ENCODE measurements at regions not wholly inside any gene's neighbourhood (a gene's known extent, or its start where the extent isn't known, plus 50 kb on each side); places are given as distances from the start of the nearest gene placed in this dataset.

GRCh38 chr6:156174031-156174890 lies 602.9 kb upstream of the ARID1B start:
- DNase-seq: no peak

- DNase-seq: no peak
These were observed 607.8 kb upstream of the ARID1B start for GRCh38 chr6:156169371-156169770.

- DNase-seq: no peak
These were observed 609.5 kb upstream of the ARID1B start for GRCh38 chr6:156167625-156168071.

GRCh38 chr6:156167016-156167624 lies 610.1 kb upstream of the ARID1B start:
- DNase-seq: peak; percentile 14

GRCh38 chr6:156166093-156166492 lies 611.1 kb upstream of the ARID1B start:
- peak; percentile 35 for DNase-seq

- no peak for DNase-seq
These were observed 612.3 kb upstream of the ARID1B start for GRCh38 chr6:156164701-156165452.

- peak; percentile 5 for DNase-seq
These were observed 613.9 kb upstream of the ARID1B start for GRCh38 chr6:156163311-156163710.

- DNase-seq: no peak
These were observed 615.7 kb upstream of the ARID1B start for GRCh38 chr6:156161471-156161870.

GRCh38 chr6:156160795-156161165 lies 616.4 kb upstream of the ARID1B start:
- DNase-seq: no peak

GRCh38 chr6:156160007-156160794 lies 617.0 kb upstream of the ARID1B start:
- DNase-seq: no peak

- DNase-seq: no peak
These were observed 622.3 kb upstream of the ARID1B start for GRCh38 chr6:156154896-156155295.

GRCh38 chr6:156150391-156150790 lies 626.8 kb upstream of the ARID1B start:
- DNase-seq: no peak

- no peak for DNase-seq
These were observed 630.3 kb upstream of the ARID1B start for GRCh38 chr6:156146891-156147290.

- DNase-seq: no peak
These were observed 645.8 kb upstream of the ARID1B start for GRCh38 chr6:156131221-156131903.

GRCh38 chr6:156126535-156126934 lies 650.6 kb upstream of the ARID1B start:
- DNase-seq: no peak

GRCh38 chr6:156125844-156126243 lies 651.3 kb upstream of the ARID1B start:
- no peak for DNase-seq

GRCh38 chr6:156123731-156124130 lies 653.4 kb upstream of the ARID1B start:
- no peak for DNase-seq

- no peak for DNase-seq
These were observed 655.2 kb upstream of the ARID1B start for GRCh38 chr6:156121973-156122372.

GRCh38 chr6:156114541-156114940 lies 658.9 kb upstream of the NOX3 start:
- DNase-seq: no peak

- DNase-seq: no peak
These were observed 658.0 kb upstream of the NOX3 start for GRCh38 chr6:156113631-156114030.

GRCh38 chr6:156111913-156112312 lies 656.3 kb upstream of the NOX3 start:
- DNase-seq: no peak

- no peak for DNase-seq
These were observed 654.6 kb upstream of the NOX3 start for GRCh38 chr6:156110249-156110648.
